DOHH2 (cell line): ENCODE measurements at regions not wholly inside any gene's neighbourhood (a gene's known extent, or its start where the extent isn't known, plus 50 kb on each side); places are given as distances from the start of the nearest gene placed in this dataset.

Source experiments
- H3F3A ChIP-seq: fragments of 200-600 bp; sonication (generic), shearing (Covaris generic); 2 replicates; pipeline ENCODE4 v1.6.0; 2016; ENCODE audit warnings: antibody characterized with exemption, mild to moderate bottlenecking; ENCODE audit not compliant: control insufficient read depth, insufficient read depth
- H3K27ac ChIP-seq: fragments of 200-600 bp; sonication (generic); 2 replicates; pipeline ENCODE4 v1.5.1; 2014; ENCODE audit warnings: low read depth, mild to moderate bottlenecking, low read length, moderate library complexity
- H3K27me3 ChIP-seq: fragments of 200-600 bp; sonication (generic); 2 replicates; pipeline ENCODE4 v1.6.1; 2014; ENCODE audit warnings: mild to moderate bottlenecking, low read length, mixed read lengths; ENCODE audit not compliant: control insufficient read depth
- H3K36me3 ChIP-seq: fragments of 200-600 bp; sonication (generic); 2 replicates; pipeline ENCODE4 v1.6.1; 2014; ENCODE audit warnings: mild to moderate bottlenecking, low read length, moderate library complexity, mixed read lengths; ENCODE audit not compliant: control insufficient read depth
- H3K4me1 ChIP-seq: fragments of 200-600 bp; sonication (generic); 2 replicates; pipeline ENCODE4 v1.6.1; 2014; ENCODE audit warnings: mild to moderate bottlenecking, low read length, mixed read lengths; ENCODE audit not compliant: control insufficient read depth
- H3K4me2 ChIP-seq: fragments of 200-600 bp; sonication (generic); 2 replicates; pipeline ENCODE4 v1.6.0; 2014; ENCODE audit warnings: mild to moderate bottlenecking, low read length, moderate library complexity
- H3K4me3 ChIP-seq: fragments of 200-600 bp; sonication (generic); 2 replicates; pipeline ENCODE4 v1.5.1; 2014; ENCODE audit warnings: mild to moderate bottlenecking, low read length, mixed read lengths
- H3K79me2 ChIP-seq: fragments of 200-600 bp; sonication (generic); 2 replicates; pipeline ENCODE4 v1.6.1; 2014; ENCODE audit warnings: mild to moderate bottlenecking, low read length, mixed read lengths; ENCODE audit not compliant: control insufficient read depth
- H3K9me2 ChIP-seq: fragments of 200-600 bp; sonication (generic); replicated peaks from 2 replicates; pipeline ENCODE4 v1.6.1; 2014; ENCODE audit warnings: mild to moderate bottlenecking, low read length, mixed read lengths; ENCODE audit not compliant: control insufficient read depth
- H3K9me3 ChIP-seq: fragments of 200-600 bp; sonication (generic); 2 replicates; pipeline ENCODE4 v1.6.1; 2014; ENCODE audit warnings: antibody characterized with exemption, low read length, mixed read lengths; ENCODE audit not compliant: control insufficient read depth, insufficient read depth
- H4K20me1 ChIP-seq: fragments of 200-600 bp; sonication (generic); 2 replicates; pipeline ENCODE4 v1.6.0; 2014; ENCODE audit warnings: low read depth, mild to moderate bottlenecking, antibody characterized with exemption, low read length, moderate library complexity; ENCODE audit not compliant: control insufficient read depth, insufficient read depth
- CTCF ChIP-seq: fragments of 200-600 bp; sonication (generic); IDR thresholded peaks from one replicate; pipeline ENCODE4 v1.5.1; 2014; ENCODE audit warnings: antibody characterized with exemption, mild to moderate bottlenecking, low read depth, low read length; ENCODE audit not compliant: poor library complexity, severe bottlenecking
- EZH2phosphoT487 ChIP-seq: fragments of 200-600 bp; sonication (generic); IDR thresholded peaks from 2 replicates; pipeline ENCODE4 v1.6.1; 2017; ENCODE audit warnings: borderline replicate concordance, mild to moderate bottlenecking, antibody characterized with exemption, low read length, moderate library complexity, mixed read lengths

- peak overlapping the region; percentile 54 for H3K4me3 ChIP-seq
Measured at GRCh38 chr12:66901138-66901932, 222.5 kb upstream of the GRIP1 start.

GRCh38 chr12:66902020-66902419 lies 223.1 kb upstream of the GRIP1 start:
- Histone ChIP-seq H3K4me3 (peak overlapping the region; percentile 54), H3K9me2 (no peaks in the 10 kb centered on the region), H3F3A (peaks cover 13% of the 10 kb centered on the region), H3K27me3 (no peaks in the 10 kb centered on the region), H3K4me1 (peaks cover 62% of the 10 kb centered on the region), H3K4me2 (peak overlapping the region; percentile 73), H4K20me1 (no peaks in the 10 kb centered on the region), H3K9me3 (no peaks in the 10 kb centered on the region), H3K36me3 (no peaks in the 10 kb centered on the region), H3K27ac (peak overlapping the region; percentile 83), H3K79me2 (peaks cover 15% of the 10 kb centered on the region)
- TF ChIP-seq CTCF (no peak), EZH2phosphoT487 (no peak)

More at GRCh38 chr12:66901138-66901932, 222.5 kb upstream of the GRIP1 start:
- Histone ChIP-seq H3K4me2 (peak overlapping the region; percentile 73), H3K9me2 (no peaks in the 10 kb centered on the region), H3K27me3 (no peaks in the 10 kb centered on the region), H3K36me3 (no peaks in the 10 kb centered on the region), H3F3A (peaks cover 13% of the 10 kb centered on the region), H3K79me2 (peaks cover 15% of the 10 kb centered on the region), H3K27ac (peak overlapping the region; percentile 83), H3K9me3 (no peaks in the 10 kb centered on the region), H3K4me1 (peaks cover 62% of the 10 kb centered on the region), H4K20me1 (no peaks in the 10 kb centered on the region)
- TF ChIP-seq CTCF = no peak

- Histone ChIP-seq H3K27ac (no peak overlapping the region; the same call in 1 of the 2 replicates), H3K4me2 (no peak overlapping the region), H3K4me1 (peaks cover 57% of the 10 kb centered on the region), H3K27me3 (no peaks in the 10 kb centered on the region), H3K4me3 (no peak overlapping the region), H3K9me3 (no peaks in the 10 kb centered on the region), H3F3A (peaks cover 13% of the 10 kb centered on the region), H3K9me2 (no peaks in the 10 kb centered on the region), H3K79me2 (peaks cover 12% of the 10 kb centered on the region), H4K20me1 (no peaks in the 10 kb centered on the region), H3K36me3 (no peaks in the 10 kb centered on the region)
- no peak for TF ChIP-seq EZH2phosphoT487
- TF ChIP-seq CTCF = peak; percentile 38
Measured at GRCh38 chr12:66903782-66904396, 225.0 kb upstream of the GRIP1 start.
